ENCODE measurements at regions not wholly inside any gene's neighbourhood (a gene's known extent, or its start where the extent isn't known, plus 50 kb on each side); places are given as distances from the start of the nearest gene placed in this dataset.
A peak's percentile ranks its signal among the peaks of the same experiment; 100 is the strongest.

DNA sequence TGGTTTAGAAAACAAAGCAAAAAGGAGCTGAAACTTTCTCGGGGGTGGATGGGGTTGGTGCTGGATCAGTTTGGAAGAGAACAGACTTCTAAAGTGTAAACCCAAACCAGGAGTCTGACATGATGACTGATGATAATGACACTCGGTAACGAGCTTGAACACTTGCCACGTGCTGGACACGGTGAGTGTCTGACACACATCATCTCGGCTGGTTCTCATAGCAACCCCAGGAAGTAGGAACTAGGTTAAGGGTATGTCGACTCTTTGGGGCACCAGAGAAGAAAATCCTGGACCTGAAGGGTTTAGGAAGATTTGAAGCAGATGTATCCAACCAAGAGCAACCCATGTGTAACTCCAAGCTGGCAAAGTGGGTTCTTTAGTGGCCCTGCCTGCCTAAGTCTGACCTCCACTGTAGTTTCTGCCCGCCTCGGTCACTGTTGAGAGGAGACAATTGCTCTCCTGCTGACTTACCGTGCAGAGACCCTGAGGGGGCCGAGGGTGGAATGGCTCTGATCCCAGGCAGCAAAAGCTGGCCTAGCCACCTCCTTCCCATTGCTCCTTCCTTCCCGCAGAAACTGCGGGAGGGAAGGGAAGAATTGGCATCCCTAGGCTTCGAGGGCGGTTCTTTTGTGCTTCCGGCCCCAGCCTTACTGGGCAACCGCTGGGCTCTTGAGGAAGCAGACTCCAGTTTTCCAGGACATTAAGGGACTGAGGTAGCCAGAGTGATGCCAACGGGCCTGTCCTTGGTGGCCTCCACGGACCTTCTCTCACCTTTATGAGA is 156.0 kb downstream of the TOMM20 start:
- H3K27ac ChIP-seq: peak overlapping the region; percentile 95 to 99 (median 98)
- ATAC-seq (no peak), DNase-seq (peak in 1 of 3 donors; percentile 44)
- peaks cover 0 to 83% (median 40%) of the 10 kb centered on the region in 4 donors for H3K4me1 ChIP-seq
- H3K4me3 ChIP-seq: no peak overlapping the region
- TF ChIP-seq POLR2A (IDR thresholded peaks at IDR 0.05): no peak
- WGBS (ENCODE audit: insufficient coverage, low coverage, low lambda C conversion rate, missing lambda C conversion rate): 45% methylated on average over 6 of the region's 19 CpGs
- no peaks in the 10 kb centered on the region for H3K9me3 ChIP-seq
- intact Hi-C loops (cut with DNase I): loop anchor here in 1 of 2 donors (10.0 kb wide), 3 partner anchors 102 to 438 kb away; partner anchors contain the start of gene IRF2BP2
- no peaks in the 10 kb centered on the region for H3K36me3 ChIP-seq
- H3K27me3 ChIP-seq: no peaks in the 10 kb centered on the region

DNA sequence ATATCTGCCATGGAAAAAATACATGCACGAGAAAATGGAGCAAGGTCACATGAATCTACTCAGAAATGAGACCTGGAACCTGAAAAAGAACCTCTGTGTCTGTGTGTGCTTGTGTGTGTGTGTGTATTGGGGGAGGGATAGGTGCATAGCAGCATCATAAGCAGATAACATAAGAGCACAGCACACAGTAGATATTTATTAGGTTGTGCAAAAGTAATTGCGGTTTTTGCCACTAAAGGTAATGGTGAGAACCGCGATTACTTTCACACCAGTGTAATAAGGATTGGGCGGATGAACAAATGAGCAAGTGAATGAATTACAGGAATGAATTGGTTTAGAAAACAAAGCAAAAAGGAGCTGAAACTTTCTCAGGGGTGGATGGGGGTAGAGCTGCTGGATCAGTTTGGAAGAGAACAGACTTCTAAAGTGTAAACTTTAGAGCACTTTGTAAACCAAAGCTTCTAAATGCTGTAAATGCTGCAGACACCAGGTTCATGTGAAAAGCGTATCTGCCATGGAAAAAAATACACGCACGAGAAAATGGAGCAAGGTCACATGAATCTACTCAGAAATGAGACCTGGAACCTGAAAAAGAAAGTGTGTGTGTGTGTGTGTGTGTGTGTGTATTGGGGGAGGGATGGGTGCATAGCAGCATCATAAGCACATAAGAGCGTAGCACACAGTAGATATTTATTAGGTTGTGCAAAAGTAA is 156.9 kb downstream of the TOMM20 start:
- ATAC-seq: no peak
- TF ChIP-seq, protein P1, sequence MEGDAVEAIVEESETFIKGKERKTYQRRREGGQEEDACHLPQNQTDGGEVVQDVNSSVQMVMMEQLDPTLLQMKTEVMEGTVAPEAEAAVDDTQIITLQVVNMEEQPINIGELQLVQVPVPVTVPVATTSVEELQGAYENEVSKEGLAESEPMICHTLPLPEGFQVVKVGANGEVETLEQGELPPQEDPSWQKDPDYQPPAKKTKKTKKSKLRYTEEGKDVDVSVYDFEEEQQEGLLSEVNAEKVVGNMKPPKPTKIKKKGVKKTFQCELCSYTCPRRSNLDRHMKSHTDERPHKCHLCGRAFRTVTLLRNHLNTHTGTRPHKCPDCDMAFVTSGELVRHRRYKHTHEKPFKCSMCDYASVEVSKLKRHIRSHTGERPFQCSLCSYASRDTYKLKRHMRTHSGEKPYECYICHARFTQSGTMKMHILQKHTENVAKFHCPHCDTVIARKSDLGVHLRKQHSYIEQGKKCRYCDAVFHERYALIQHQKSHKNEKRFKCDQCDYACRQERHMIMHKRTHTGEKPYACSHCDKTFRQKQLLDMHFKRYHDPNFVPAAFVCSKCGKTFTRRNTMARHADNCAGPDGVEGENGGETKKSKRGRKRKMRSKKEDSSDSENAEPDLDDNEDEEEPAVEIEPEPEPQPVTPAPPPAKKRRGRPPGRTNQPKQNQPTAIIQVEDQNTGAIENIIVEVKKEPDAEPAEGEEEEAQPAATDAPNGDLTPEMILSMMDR (IDR thresholded peaks at IDR 0.05): no peak
- TF ChIP-seq POLR2A (IDR thresholded peaks at IDR 0.05): no peak
- Histone ChIP-seq H3K36me3 (no peaks in the 10 kb centered on the region), H3K27me3 (no peaks in the 10 kb centered on the region), H3K4me3 (no peak overlapping the region), H3K27ac (peak overlapping the region; percentile 95 to 99 (median 98)), H3K9me3 (no peaks in the 10 kb centered on the region), H3K4me1 (peaks cover 0 to 74% (median 35%) of the 10 kb centered on the region in 4 donors)
- intact Hi-C loops (cut with DNase I): loop anchor here in 1 of 2 donors (10.0 kb wide), 3 partner anchors 103 to 437 kb away; partner anchors contain the start of gene IRF2BP2
- peak in 1 of 3 donors; percentile 36 for DNase-seq
- WGBS (ENCODE audit: insufficient coverage, low coverage, low lambda C conversion rate, missing lambda C conversion rate): 37% methylated on average over 9 of the region's 9 CpGs

DNA sequence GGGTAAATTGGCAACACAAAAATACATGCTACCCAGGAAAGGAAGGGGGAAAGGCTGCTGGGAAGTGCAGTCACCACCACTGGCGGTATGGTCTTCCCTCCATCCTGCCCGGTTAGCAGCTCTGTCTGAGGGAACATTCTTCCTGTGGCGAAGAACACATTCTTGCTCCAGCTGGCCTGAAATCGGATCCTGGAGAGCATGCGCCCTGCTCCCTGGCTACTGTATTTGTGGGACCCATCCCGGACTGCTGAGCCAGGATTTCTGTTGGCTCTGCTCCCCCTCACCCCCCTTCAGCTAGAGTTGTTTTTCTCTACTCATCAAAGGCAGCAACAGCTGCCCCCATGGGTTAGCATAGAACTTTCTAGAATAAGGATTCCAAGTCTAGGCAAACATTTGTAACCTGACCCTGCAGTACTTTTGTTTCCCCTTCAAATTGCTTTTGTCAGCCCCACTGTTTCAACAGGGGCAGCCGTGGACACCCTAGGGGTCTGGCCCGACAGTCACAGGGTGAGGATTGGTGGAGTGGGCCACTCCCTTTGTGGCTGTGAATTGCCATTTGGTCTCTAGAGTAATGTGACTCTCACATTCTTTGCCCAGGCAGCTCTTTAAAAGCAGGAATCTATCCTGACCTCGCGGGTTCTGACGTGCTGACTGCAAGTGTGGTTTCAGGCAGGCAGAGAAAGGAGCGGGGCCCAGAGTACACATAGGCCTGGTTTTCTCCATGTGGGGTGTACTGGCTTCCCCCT is 157.7 kb downstream of the TOMM20 start:
- Histone ChIP-seq H3K27me3 (no peaks in the 10 kb centered on the region), H3K9me3 (no peaks in the 10 kb centered on the region), H3K4me3 (peak overlapping the region in 2 of 3 donors; percentile 39 to 47), H3K27ac (peak overlapping the region; percentile 95 to 99 (median 98)), H3K36me3 (no peaks in the 10 kb centered on the region), H3K4me1 (peaks cover 0 to 70% (median 32%) of the 10 kb centered on the region in 4 donors)
- intact Hi-C loops (cut with DNase I): loop anchor here in 1 of 2 donors (10.0 kb wide), 3 partner anchors 104 to 436 kb away; partner anchors contain the start of gene IRF2BP2
- DNase-seq (peak; percentile 54 to 85 (median 82)), ATAC-seq (peak; percentile 9 to 32 (median 12))
- TF ChIP-seq, protein P1 (IDR thresholded peaks at IDR 0.05): no peak
- peak; percentile 55 for TF ChIP-seq POLR2A (IDR thresholded peaks at IDR 0.05)
- WGBS (ENCODE audit: insufficient coverage, low coverage, low lambda C conversion rate, missing lambda C conversion rate): 9% methylated on average over 9 of the region's 12 CpGs

DNA sequence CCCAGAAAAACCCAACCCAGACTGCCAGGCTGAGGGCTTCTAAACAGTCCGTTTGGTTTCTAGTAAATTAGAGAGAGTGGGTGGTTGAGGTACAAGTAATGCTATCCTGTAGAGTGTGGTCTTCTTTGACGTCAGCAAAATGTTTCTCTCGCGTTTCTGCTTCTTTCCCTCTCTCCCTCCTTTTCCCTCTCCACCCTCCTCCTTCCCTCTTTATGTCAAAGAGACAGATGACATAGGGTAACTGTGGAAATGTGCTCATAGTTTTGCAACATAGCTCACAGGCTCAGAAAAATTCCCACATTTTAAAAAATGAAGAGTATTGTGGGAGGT is 158.3 kb downstream of the TOMM20 start:
- Histone ChIP-seq H3K4me3 (peak overlapping the region; percentile 19 to 47 (median 39)), H3K9me3 (no peaks in the 10 kb centered on the region), H3K27ac (peak overlapping the region; percentile 95 to 99 (median 98)), H3K27me3 (no peaks in the 10 kb centered on the region), H3K4me1 (peaks cover 0 to 70% (median 30%) of the 10 kb centered on the region in 4 donors), H3K36me3 (no peaks in the 10 kb centered on the region)
- ATAC-seq (no peak), DNase-seq (no peak)
- intact Hi-C loops (cut with DNase I): loop anchor here in 1 of 2 donors (10.0 kb wide), 3 partner anchors 104 to 436 kb away; partner anchors contain the start of gene IRF2BP2
- TF ChIP-seq, protein P1 (IDR thresholded peaks at IDR 0.05): no peak
- no peak for TF ChIP-seq POLR2A (IDR thresholded peaks at IDR 0.05)
- 3% methylated on average over 4 of the region's 4 CpGs for WGBS (ENCODE audit: insufficient coverage, low coverage, low lambda C conversion rate, missing lambda C conversion rate)
